ENCODE measurements at regions not wholly inside any gene's neighbourhood (a gene's known extent, or its start where the extent isn't known, plus 50 kb on each side); places are given as distances from the start of the nearest gene placed in this dataset.
A peak's percentile ranks its signal among the peaks of the same experiment; 100 is the strongest.

GRCh38 chr3:194843556-194843955, 157.9 kb downstream of the FAM43A start:
- no peak overlapping the region for H3K4me3 ChIP-seq (ENCODE audit: low read length)
- H3K27ac ChIP-seq (ENCODE audit: low read length) = peak overlapping the region; percentile 78
- H4K20me1 ChIP-seq (ENCODE audit: insufficient read depth) = no peaks in the 10 kb centered on the region
- TF ChIP-seq TAF1 (IDR thresholded peaks at IDR 0.05; ENCODE audit: low read depth) (no peak), EP300 (conservative IDR thresholded peaks at IDR 0.05; ENCODE audit: poor library complexity, severe bottlenecking) (peak; percentile 80), POLR2AphosphoS5 (IDR thresholded peaks at IDR 0.05) (peak; percentile 60), RAD21 (conservative IDR thresholded peaks at IDR 0.05) (no peak), MXI1 (conservative IDR thresholded peaks at IDR 0.05; ENCODE audit: poor library complexity, severe bottlenecking) (no peak), REST (IDR thresholded peaks at IDR 0.05; ENCODE audit: borderline replicate concordance) (peak; percentile 96)
- no peaks in the 10 kb centered on the region for H3K79me2 ChIP-seq (replicated peaks; ENCODE audit: insufficient read depth, low read length)
- no peaks in the 10 kb centered on the region for H3K27me3 ChIP-seq (ENCODE audit: insufficient read depth, low read depth, low read length)
- H3K9me3 ChIP-seq (ENCODE audit: low read length) = no peaks in the 10 kb centered on the region
- no peaks in the 10 kb centered on the region for H3F3A ChIP-seq (ENCODE audit: insufficient read depth, low read length, poor library complexity, severe bottlenecking)
- no peaks in the 10 kb centered on the region for H3K36me3 ChIP-seq (ENCODE audit: insufficient read depth, low read length)
- peak overlapping the region; percentile 19 for H3K9ac ChIP-seq (ENCODE audit: low read length)
- no peak overlapping the region for H2AFZ ChIP-seq (ENCODE audit: low read depth, low read length)
- no peak overlapping the region for H3K4me2 ChIP-seq (ENCODE audit: low read length)
- no peaks in the 10 kb centered on the region for H3K9me2 ChIP-seq (ENCODE audit: insufficient read depth, low read length)

GRCh38 chr3:194844046-194844445, 158.4 kb downstream of the FAM43A start:
- H4K20me1 ChIP-seq (ENCODE audit: insufficient read depth) = no peaks in the 10 kb centered on the region
- no peaks in the 10 kb centered on the region for H3K27me3 ChIP-seq (ENCODE audit: insufficient read depth, low read depth, low read length)
- no peaks in the 10 kb centered on the region for H3K9me3 ChIP-seq (ENCODE audit: low read length)
- H3K4me3 ChIP-seq (ENCODE audit: low read length) = no peak overlapping the region
- H3K9me2 ChIP-seq (ENCODE audit: insufficient read depth, low read length) = no peaks in the 10 kb centered on the region
- H3K4me2 ChIP-seq (ENCODE audit: low read length) = no peak overlapping the region
- H3K36me3 ChIP-seq (ENCODE audit: insufficient read depth, low read length) = no peaks in the 10 kb centered on the region
- H3F3A ChIP-seq (ENCODE audit: insufficient read depth, low read length, poor library complexity, severe bottlenecking) = no peaks in the 10 kb centered on the region
- H3K27ac ChIP-seq (ENCODE audit: low read length) = peak overlapping the region; percentile 78
- H3K79me2 ChIP-seq (replicated peaks; ENCODE audit: insufficient read depth, low read length) = no peaks in the 10 kb centered on the region
- H3K9ac ChIP-seq (ENCODE audit: low read length) = peak overlapping the region; percentile 19
- no peak overlapping the region for H2AFZ ChIP-seq (ENCODE audit: low read depth, low read length)
- TF ChIP-seq REST (IDR thresholded peaks at IDR 0.05; ENCODE audit: borderline replicate concordance) (no peak), CTCF (IDR thresholded peaks at IDR 0.05; ENCODE audit: poor library complexity, severe bottlenecking) (no peak), TAF1 (IDR thresholded peaks at IDR 0.05; ENCODE audit: low read depth) (no peak), MXI1 (conservative IDR thresholded peaks at IDR 0.05; ENCODE audit: poor library complexity, severe bottlenecking) (no peak), SMC3 (conservative IDR thresholded peaks at IDR 0.05; ENCODE audit: poor library complexity) (no peak), POLR2AphosphoS5 (IDR thresholded peaks at IDR 0.05) (no peak), EZH2 (IDR thresholded peaks at IDR 0.05; ENCODE audit: borderline replicate concordance, insufficient read depth, low read length, poor library complexity, severe bottlenecking) (no peak), RAD21 (conservative IDR thresholded peaks at IDR 0.05) (no peak), EP300 (conservative IDR thresholded peaks at IDR 0.05; ENCODE audit: poor library complexity, severe bottlenecking) (no peak)
